Smooth muscle cell (in vitro differentiated cells): ENCODE measurements at regions not wholly inside any gene's neighbourhood (a gene's known extent, or its start where the extent isn't known, plus 50 kb on each side); places are given as distances from the start of the nearest gene placed in this dataset.

ENCODE experiments used
- DNase-seq: peaks from one replicate; lab custom pipeline; 2025; ENCODE audit not compliant: unreplicated experiment; lab: John Stamatoyannopoulos, UW
- H2AFZ ChIP-seq: fragments of 200-600 bp; sonication (generic); 2 replicates; pipeline ENCODE4 v1.6.0; 2016; ENCODE audit warnings: antibody characterized with exemption, low read depth, mild to moderate bottlenecking
- H3F3A ChIP-seq: fragments of 200-600 bp; sonication (generic); 2 replicates; pipeline ENCODE4 v1.6.0; 2017; ENCODE audit warnings: antibody characterized with exemption, low read depth
- H3K27ac ChIP-seq: fragments of 200-600 bp; sonication (generic); 2 replicates; pipeline ENCODE4 v1.5.1; 2016; ENCODE audit warnings: low read depth, mild to moderate bottlenecking
- H3K27me3 ChIP-seq: fragments of 200-600 bp; sonication (generic); 2 replicates; pipeline ENCODE4 v1.6.1; 2016; ENCODE audit warnings: low read depth, mild to moderate bottlenecking
- H3K36me3 ChIP-seq: fragments of 200-600 bp; sonication (generic); 2 replicates; pipeline ENCODE4 v1.5.1; 2016; ENCODE audit warnings: low read depth
- H3K4me1 ChIP-seq: fragments of 200-600 bp; sonication (generic); 2 replicates; pipeline ENCODE4 v1.5.1; 2016; ENCODE audit warnings: low read depth
- H3K4me2 ChIP-seq: fragments of 200-600 bp; sonication (generic); 2 replicates; pipeline ENCODE4 v1.6.0; 2016; ENCODE audit warnings: mild to moderate bottlenecking
- H3K4me3 ChIP-seq: fragments of 200-600 bp; sonication (generic); 2 replicates; pipeline ENCODE4 v1.5.1; 2016; ENCODE audit warnings: mild to moderate bottlenecking
- H3K79me2 ChIP-seq: fragments of 200-600 bp; sonication (generic); 2 replicates; pipeline ENCODE4 v1.6.0; 2016; ENCODE audit warnings: low read depth, mild to moderate bottlenecking
- H3K9ac ChIP-seq: fragments of 200-600 bp; sonication (generic); 2 replicates; pipeline ENCODE4 v1.6.0; 2016; ENCODE audit warnings: low read depth
- H3K9me3 ChIP-seq: fragments of 200-600 bp; sonication (generic); replicated peaks from 2 replicates; pipeline ENCODE4 v1.5.1; 2016; ENCODE audit warnings: low read depth
- H4K20me1 ChIP-seq: fragments of 200-600 bp; sonication (generic); 2 replicates; pipeline ENCODE4 v1.6.0; 2016; ENCODE audit warnings: low read depth
- CTCF ChIP-seq: fragments of 200-600 bp; sonication (generic); IDR thresholded peaks from 2 replicates; pipeline ENCODE4 v1.5.1; 2017; ENCODE audit warnings: borderline replicate concordance, mild to moderate bottlenecking, antibody characterized with exemption; ENCODE audit not compliant: insufficient read depth, poor library complexity, severe bottlenecking
- WGBS: methylation state at CpG from one replicate; pipeline ENCODE4 v1.1.7; 2016; ENCODE audit warnings: low lambda C conversion rate; 5-methylcytosine and 5-hydroxymethylcytosine counted together

GRCh38 chr1:244326757-244327156, 125.0 kb downstream of the ADSS2 start:
- H3K27ac ChIP-seq = no peak overlapping the region
- H2AFZ ChIP-seq = no peak overlapping the region
- no peak for TF ChIP-seq CTCF
- peaks cover 3% of the 10 kb centered on the region for H3K4me1 ChIP-seq
- H3K9me3 ChIP-seq = peaks cover 3% of the 10 kb centered on the region
- H3K79me2 ChIP-seq = no peaks in the 10 kb centered on the region
- H3K4me2 ChIP-seq = no peak overlapping the region
- no peaks in the 10 kb centered on the region for H3K36me3 ChIP-seq
- DNase-seq = no peak
- H3K27me3 ChIP-seq = no peaks in the 10 kb centered on the region
- 82% methylated on average over 2 of the region's 2 CpGs for WGBS
- no peak overlapping the region for H3K9ac ChIP-seq
- peaks cover 8% of the 10 kb centered on the region for H3F3A ChIP-seq
- no peak overlapping the region for H3K4me3 ChIP-seq
- H4K20me1 ChIP-seq = no peaks in the 10 kb centered on the region

GRCh38 chr1:244327533-244327932, 124.2 kb downstream of the ADSS2 start:
- Histone ChIP-seq H3K79me2 (no peaks in the 10 kb centered on the region), H3K4me3 (no peak overlapping the region), H3K36me3 (no peaks in the 10 kb centered on the region), H3K9ac (no peak overlapping the region), H3K9me3 (peaks cover 3% of the 10 kb centered on the region), H3F3A (peaks cover 3% of the 10 kb centered on the region), H3K27ac (no peak overlapping the region), H3K4me1 (peaks cover 3% of the 10 kb centered on the region), H2AFZ (no peak overlapping the region), H4K20me1 (no peaks in the 10 kb centered on the region), H3K27me3 (no peaks in the 10 kb centered on the region), H3K4me2 (no peak overlapping the region)
- TF ChIP-seq CTCF = no peak
- no peak for DNase-seq

GRCh38 chr1:244328476-244328875, 123.2 kb downstream of the ADSS2 start:
- Histone ChIP-seq H3K4me2 (no peak overlapping the region), H3K79me2 (no peaks in the 10 kb centered on the region), H3F3A (no peaks in the 10 kb centered on the region), H3K27me3 (no peaks in the 10 kb centered on the region), H2AFZ (no peak overlapping the region), H3K9ac (no peak overlapping the region), H3K36me3 (no peaks in the 10 kb centered on the region), H3K27ac (no peak overlapping the region), H3K9me3 (peaks cover 3% of the 10 kb centered on the region), H3K4me3 (no peak overlapping the region), H3K4me1 (no peaks in the 10 kb centered on the region), H4K20me1 (no peaks in the 10 kb centered on the region)
- no peak for DNase-seq
- TF ChIP-seq CTCF = no peak

GRCh38 chr1:244329591-244330317, 122.0 kb downstream of the ADSS2 start:
- DNase-seq = no peak
- H2AFZ ChIP-seq = no peak overlapping the region

More at GRCh38 chr1:244329591-244330317, 122.0 kb downstream of the ADSS2 start:
- H3K36me3 ChIP-seq = no peaks in the 10 kb centered on the region
- H3K4me1 ChIP-seq = no peaks in the 10 kb centered on the region
- no peaks in the 10 kb centered on the region for H3K27me3 ChIP-seq
- no peaks in the 10 kb centered on the region for H3F3A ChIP-seq
- H3K27ac ChIP-seq = no peak overlapping the region
- H3K4me2 ChIP-seq = no peak overlapping the region
- H3K4me3 ChIP-seq = no peak overlapping the region
- no peaks in the 10 kb centered on the region for H3K79me2 ChIP-seq
- no peak for TF ChIP-seq CTCF
- H4K20me1 ChIP-seq = no peaks in the 10 kb centered on the region
- H3K9ac ChIP-seq = no peak overlapping the region
- H3K9me3 ChIP-seq = peaks cover 3% of the 10 kb centered on the region
